Pancreas (tissue), 10 donors: ENCODE measurements at regions not wholly inside any gene's neighbourhood (a gene's known extent, or its start where the extent isn't known, plus 50 kb on each side); places are given as distances from the start of the nearest gene placed in this dataset.

Experiments used
- ATAC-seq, 4 donors: fragments of 200-7000 bp; cut with Tn5 transposase; one replicate each; pipeline versions ENCODE4 v1.8.0 to v1.9.1; 2020; ENCODE audit warnings: mild to moderate bottlenecking in 4 of 4, moderate library complexity in 4 of 4
- DNase-seq, 6 donors: peaks; one replicate each; pipeline ENCODE4 v3.0.0-alpha.2; 2020
- FAIRE-seq: peaks from 2 replicates; lab custom pipeline; 2012; peaks lifted over from hg19 to GRCh38; lab: Jason Lieb, UNC
- H3K27ac ChIP-seq, 4 donors: fragments of 200-600 bp; sonication (generic); 1 replicate in 3 of 4; 2 replicates in 1 of 4; pipeline versions ENCODE4 v1.5.0 to v1.8.0; 2020
- H3K27me3 ChIP-seq, 4 donors: fragments of 200-600 bp; one replicate each; pipeline ENCODE4 v1.8.0; 2021
- H3K36me3 ChIP-seq, 3 donors: fragments of 200-600 bp; sonication (generic) in 1 of 3; one replicate each; pipeline versions ENCODE4 v1.5.0 to v1.8.0; 2020 to 2021
- H3K4me1 ChIP-seq, 3 donors: fragments of 200-600 bp; one replicate each; pipeline ENCODE4 v1.8.0; 2021
- H3K4me3 ChIP-seq, 4 donors: fragments of 200-600 bp; sonication (generic) in 2 of 4; one replicate each; pipeline versions ENCODE4 v1.5.0 to v1.8.0; 2020 to 2021
- H3K9me3 ChIP-seq, 4 donors: fragments of 200-600 bp; one replicate each; pipeline ENCODE4 v1.8.0; 2021
- WGBS, 2 donors: extraction: QIAGEN DNeasy Blood & Tissue Kit; methylation state at CpG; one replicate each; pipeline ENCODE4 v1.1.7; 2013; 5-methylcytosine and 5-hydroxymethylcytosine counted together
- intact Hi-C, 3 donors: fragments of 100-400 bp; cut with DNase I; formaldehyde crosslinking; loops; one replicate each; pipeline versions ENCODE4 v1.11.1 to v1.14.2; 2022
- TF ChIP-seq, protein P1 (sequence below), 4 donors: fragments of 200-600 bp; sonication (generic) in 3 of 4; IDR thresholded peaks; one replicate each; pipeline versions ENCODE4 v1.5.0 to v1.8.0; 2021; ENCODE audit warnings: antibody characterized with exemption in 4 of 4
- donor health status: healthy with polysubstance abuse.
- donor health status: DM: no; HTN: no; CAD: no; lungs with moderate emphysema.
- donor health status: DM: no; HTN: no; CAD: no.
- donor health status: control.
- donor health status: control.
- donor health status: Bipolar disorder and iron deficiency.
- donor health status: DM: yes; HTN: yes; CAD: no.
- donor health status: DM: no; HTN: no; CAD: no.
- donor health status: DM: no; HTN: no; CAD: no.
- donor health status: DM: yes; HTN: yes; CAD: no.

GRCh38 chr1:94642617-94643321 lies 101.2 kb upstream of the F3 start:
- Histone ChIP-seq H3K9me3 (no peaks in the 10 kb centered on the region), H3K36me3 (no peaks in the 10 kb centered on the region), H3K27ac (no peak overlapping the region), H3K4me1 (peaks cover 0 to 10% (median 6%) of the 10 kb centered on the region in 3 donors), H3K4me3 (no peak overlapping the region), H3K27me3 (no peaks in the 10 kb centered on the region)
- FAIRE-seq, result no peak
- no peak for DNase-seq
- TF ChIP-seq, protein P1, sequence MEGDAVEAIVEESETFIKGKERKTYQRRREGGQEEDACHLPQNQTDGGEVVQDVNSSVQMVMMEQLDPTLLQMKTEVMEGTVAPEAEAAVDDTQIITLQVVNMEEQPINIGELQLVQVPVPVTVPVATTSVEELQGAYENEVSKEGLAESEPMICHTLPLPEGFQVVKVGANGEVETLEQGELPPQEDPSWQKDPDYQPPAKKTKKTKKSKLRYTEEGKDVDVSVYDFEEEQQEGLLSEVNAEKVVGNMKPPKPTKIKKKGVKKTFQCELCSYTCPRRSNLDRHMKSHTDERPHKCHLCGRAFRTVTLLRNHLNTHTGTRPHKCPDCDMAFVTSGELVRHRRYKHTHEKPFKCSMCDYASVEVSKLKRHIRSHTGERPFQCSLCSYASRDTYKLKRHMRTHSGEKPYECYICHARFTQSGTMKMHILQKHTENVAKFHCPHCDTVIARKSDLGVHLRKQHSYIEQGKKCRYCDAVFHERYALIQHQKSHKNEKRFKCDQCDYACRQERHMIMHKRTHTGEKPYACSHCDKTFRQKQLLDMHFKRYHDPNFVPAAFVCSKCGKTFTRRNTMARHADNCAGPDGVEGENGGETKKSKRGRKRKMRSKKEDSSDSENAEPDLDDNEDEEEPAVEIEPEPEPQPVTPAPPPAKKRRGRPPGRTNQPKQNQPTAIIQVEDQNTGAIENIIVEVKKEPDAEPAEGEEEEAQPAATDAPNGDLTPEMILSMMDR (IDR thresholded peaks at IDR 0.05), result no peak
- no peak for ATAC-seq
- intact Hi-C loops, result loop anchor here in 1 of 3 donors (10.0 kb wide), 2 partner anchors 98 to 132 kb away; partner anchors contain the start of gene F3
- WGBS, 2 donors, result 84 to 94% methylated on average over 6 of the region's 6 CpGs

GRCh38 chr1:94641990-94642389 lies 100.4 kb upstream of the F3 start:
- 76 to 90% methylated on average over 6 of the region's 6 CpGs for WGBS, 2 donors
- H3K4me3 ChIP-seq, result no peak overlapping the region
- ATAC-seq (peak in 3 of 4 donors; percentile 26 to 80 (median 41)), DNase-seq (no peak), FAIRE-seq (no peak)
- H3K36me3 ChIP-seq, result no peaks in the 10 kb centered on the region
- H3K9me3 ChIP-seq, result no peaks in the 10 kb centered on the region
- intact Hi-C loops, result loop anchor here in 1 of 3 donors (10.0 kb wide), 2 partner anchors 97 to 133 kb away; partner anchors contain the start of gene F3
- TF ChIP-seq, protein P1 (IDR thresholded peaks at IDR 0.05), result no peak
- peak overlapping the region in 1 of 4 donors; percentile 14 for H3K27ac ChIP-seq
- H3K27me3 ChIP-seq, result no peaks in the 10 kb centered on the region
- peaks cover 0 to 5% (median 0%) of the 10 kb centered on the region in 3 donors for H3K4me1 ChIP-seq

- H3K27ac ChIP-seq, result no peak overlapping the region
- DNase-seq (no peak), FAIRE-seq (no peak), ATAC-seq (no peak)
- no peaks in the 10 kb centered on the region for H3K27me3 ChIP-seq
- TF ChIP-seq, protein P1 (IDR thresholded peaks at IDR 0.05), result no peak
- peaks cover 0 to 19% (median 1%) of the 10 kb centered on the region in 3 donors for H3K4me1 ChIP-seq
- H3K36me3 ChIP-seq, result no peaks in the 10 kb centered on the region
- H3K4me3 ChIP-seq, result no peak overlapping the region
- H3K9me3 ChIP-seq, result no peaks in the 10 kb centered on the region
- WGBS, 2 donors, result 95 to 96% methylated on average over 2 of the region's 2 CpGs
- intact Hi-C loops, result loop anchor here in 1 of 3 donors (10.0 kb wide), 2 partner anchors 95 to 135 kb away; partner anchors contain the start of gene F3
Observed at GRCh38 chr1:94640125-94640524, 98.6 kb upstream of the F3 start.

- H3K9me3 ChIP-seq, result no peaks in the 10 kb centered on the region
- TF ChIP-seq, protein P1 (IDR thresholded peaks at IDR 0.05), result no peak
- 92 to 98% methylated on average over 3 of the region's 3 CpGs for WGBS, 2 donors
- H3K4me1 ChIP-seq, result peaks cover 10 to 45% (median 15%) of the 10 kb centered on the region in 3 donors
- intact Hi-C loops, result no loop called here
- peak overlapping the region in 1 of 4 donors; percentile 31 for H3K27ac ChIP-seq
- no peak for ATAC-seq
- no peak overlapping the region for H3K4me3 ChIP-seq
- H3K27me3 ChIP-seq, result no peaks in the 10 kb centered on the region
- no peak for DNase-seq
- FAIRE-seq, result no peak
- H3K36me3 ChIP-seq, result no peaks in the 10 kb centered on the region
Observed at GRCh38 chr1:94637121-94637520, 95.6 kb upstream of the F3 start.

GRCh38 chr1:94636624-94637023 lies 95.1 kb upstream of the F3 start:
- DNase-seq (no peak), FAIRE-seq (no peak), ATAC-seq (peak in 2 of 4 donors; percentile 46 to 57)
- no peaks in the 10 kb centered on the region for H3K27me3 ChIP-seq
- H3K27ac ChIP-seq, result peak overlapping the region in 2 of 4 donors; percentile 31 to 34
- TF ChIP-seq, protein P1 (IDR thresholded peaks at IDR 0.05), result no peak
- no peaks in the 10 kb centered on the region for H3K36me3 ChIP-seq
- H3K4me1 ChIP-seq, result peaks cover 10 to 45% (median 15%) of the 10 kb centered on the region in 3 donors
- intact Hi-C loops, result no loop called here
- no peaks in the 10 kb centered on the region for H3K9me3 ChIP-seq
- H3K4me3 ChIP-seq, result no peak overlapping the region
- WGBS, 2 donors, result 46 to 62% methylated on average over 3 of the region's 3 CpGs
